SH-SY5Y (cell line): ENCODE measurements at regions not wholly inside any gene's neighbourhood (a gene's known extent, or its start where the extent isn't known, plus 50 kb on each side); places are given as distances from the start of the nearest gene placed in this dataset.

Experiments used
- GATA2 ChIP-seq: IDR thresholded peaks from 2 replicates; pipeline ENCODE4 v1.6.1; 2011; ENCODE audit warnings: mild to moderate bottlenecking, low read depth, low read length
- GATA3 ChIP-seq: IDR thresholded peaks from 2 replicates; pipeline ENCODE4 v1.6.1; 2011; ENCODE audit warnings: low read depth, mild to moderate bottlenecking, low read length, moderate library complexity

DNA sequence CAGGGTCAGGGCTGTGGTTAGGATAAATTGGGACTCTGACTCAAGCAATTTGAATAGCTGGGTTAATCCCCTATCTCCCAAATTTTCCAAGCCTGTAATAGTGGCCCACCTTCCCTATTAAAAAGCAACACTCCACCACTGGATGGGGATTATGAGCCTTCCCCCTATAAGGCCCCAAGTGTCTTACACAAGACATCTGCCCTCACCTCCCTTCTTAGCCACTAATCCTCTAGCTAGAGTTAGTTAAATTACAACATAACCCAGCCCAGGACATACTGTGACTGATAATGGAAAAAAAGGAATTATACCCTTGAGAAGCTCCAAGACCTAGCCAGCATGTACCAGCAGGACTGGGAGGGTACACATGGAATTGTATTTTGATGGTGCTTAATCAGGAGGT, 190.4 kb downstream of the NRP2 start:
- TF ChIP-seq GATA3 (no peak), GATA2 (no peak)
